Coronary artery (tissue), 2 donors: ENCODE measurements at regions not wholly inside any gene's neighbourhood (a gene's known extent, or its start where the extent isn't known, plus 50 kb on each side); places are given as distances from the start of the nearest gene placed in this dataset.

Experiments
- DNase-seq: peaks from one replicate; pipeline ENCODE4 v3.0.0-alpha.2; 2017; ENCODE audit warnings: low spot score
- H3K27ac ChIP-seq, 2 donors: fragments of 200-600 bp; sonication (generic); one replicate each; pipeline ENCODE4 v1.5.1; 2016 to 2019
- H3K4me3 ChIP-seq: fragments of 200-600 bp; sonication (generic); 2 replicates; pipeline ENCODE4 v1.5.1; 2016; ENCODE audit warnings: mild to moderate bottlenecking, moderate library complexity
- TF ChIP-seq, protein P1 (sequence below): fragments of 200-600 bp; sonication (generic); IDR thresholded peaks from one replicate; pipeline ENCODE4 v1.5.1; 2019; ENCODE audit warnings: antibody characterized with exemption

GRCh38 chr5:147966326-147966725, 60.0 kb upstream of the C5orf46 start:
- DNase-seq, result no peak
- Histone ChIP-seq H3K4me3 (no peak overlapping the region), H3K27ac (no peak overlapping the region)
- TF ChIP-seq, protein P1, sequence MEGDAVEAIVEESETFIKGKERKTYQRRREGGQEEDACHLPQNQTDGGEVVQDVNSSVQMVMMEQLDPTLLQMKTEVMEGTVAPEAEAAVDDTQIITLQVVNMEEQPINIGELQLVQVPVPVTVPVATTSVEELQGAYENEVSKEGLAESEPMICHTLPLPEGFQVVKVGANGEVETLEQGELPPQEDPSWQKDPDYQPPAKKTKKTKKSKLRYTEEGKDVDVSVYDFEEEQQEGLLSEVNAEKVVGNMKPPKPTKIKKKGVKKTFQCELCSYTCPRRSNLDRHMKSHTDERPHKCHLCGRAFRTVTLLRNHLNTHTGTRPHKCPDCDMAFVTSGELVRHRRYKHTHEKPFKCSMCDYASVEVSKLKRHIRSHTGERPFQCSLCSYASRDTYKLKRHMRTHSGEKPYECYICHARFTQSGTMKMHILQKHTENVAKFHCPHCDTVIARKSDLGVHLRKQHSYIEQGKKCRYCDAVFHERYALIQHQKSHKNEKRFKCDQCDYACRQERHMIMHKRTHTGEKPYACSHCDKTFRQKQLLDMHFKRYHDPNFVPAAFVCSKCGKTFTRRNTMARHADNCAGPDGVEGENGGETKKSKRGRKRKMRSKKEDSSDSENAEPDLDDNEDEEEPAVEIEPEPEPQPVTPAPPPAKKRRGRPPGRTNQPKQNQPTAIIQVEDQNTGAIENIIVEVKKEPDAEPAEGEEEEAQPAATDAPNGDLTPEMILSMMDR, result no peak

- Histone ChIP-seq H3K4me3 (no peak overlapping the region), H3K27ac (no peak overlapping the region)
- no peak for DNase-seq
- TF ChIP-seq, protein P1, result no peak
Measured at GRCh38 chr5:147965715-147966114, 59.4 kb upstream of the C5orf46 start.

- H3K4me3 ChIP-seq, result no peak overlapping the region
- TF ChIP-seq, protein P1, result no peak
- no peak for DNase-seq
- peak overlapping the region in 1 of 2 donors; percentile 1 for H3K27ac ChIP-seq
Measured at GRCh38 chr5:147963948-147964693, 57.8 kb upstream of the C5orf46 start.

- DNase-seq, result no peak
- Histone ChIP-seq H3K27ac (peak overlapping the region in 1 of 2 donors; percentile 1), H3K4me3 (no peak overlapping the region)
- TF ChIP-seq, protein P1, result no peak
Measured at GRCh38 chr5:147963436-147963835, 57.1 kb upstream of the C5orf46 start.

DNA sequence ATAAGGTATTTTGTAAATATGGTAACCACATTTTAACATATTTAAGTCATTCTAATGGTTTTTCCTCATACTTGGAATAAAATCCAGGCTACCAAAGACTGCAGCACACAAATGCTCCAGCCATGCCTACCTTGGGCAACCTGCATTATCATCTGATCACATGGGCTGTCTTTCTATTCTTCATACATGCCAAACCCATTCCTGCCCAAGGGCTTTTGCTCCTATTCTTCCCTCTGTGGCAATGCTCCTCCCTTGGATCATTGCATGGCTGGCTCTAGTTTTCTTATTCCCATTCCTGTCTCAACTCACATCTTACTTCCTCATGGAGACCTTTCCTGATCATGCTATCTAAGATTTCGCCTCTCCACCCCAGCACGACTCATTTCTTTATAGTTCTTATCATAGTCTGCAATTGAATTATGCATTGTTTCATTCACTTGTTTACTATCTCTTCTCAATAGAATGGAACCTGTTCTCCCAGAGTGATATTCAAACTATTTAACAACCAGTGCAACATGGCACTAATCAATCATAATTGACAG, 54.9 kb upstream of the C5orf46 start:
- no peak for DNase-seq
- no peak overlapping the region for H3K27ac ChIP-seq
- TF ChIP-seq, protein P1, result no peak

DNA sequence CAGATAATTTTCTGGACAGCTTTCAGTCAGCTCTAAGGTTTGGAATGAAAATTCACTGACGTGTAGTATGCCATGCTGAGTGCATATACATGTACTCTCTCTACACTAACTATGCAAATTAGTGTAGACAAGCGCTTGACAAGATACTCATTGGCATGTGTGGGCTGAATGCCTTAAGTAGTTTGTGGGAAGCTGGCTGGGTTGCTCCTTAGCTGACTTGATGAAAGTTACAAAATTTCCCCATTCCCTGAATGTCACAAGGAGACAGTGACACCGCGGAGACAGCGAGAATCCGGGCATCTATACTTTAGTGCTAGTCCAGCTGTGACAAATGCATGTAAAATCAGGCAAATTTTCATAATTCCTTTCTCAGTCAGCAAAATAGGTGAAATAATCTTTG, 51.6 kb upstream of the C5orf46 start:
- DNase-seq, result no peak
- no peak overlapping the region for H3K4me3 ChIP-seq
- no peak overlapping the region for H3K27ac ChIP-seq
- TF ChIP-seq, protein P1, result no peak

More for the DNA sequence above, 54.9 kb upstream of the C5orf46 start:
- H3K4me3 ChIP-seq, result no peak overlapping the region

- TF ChIP-seq, protein P1, result no peak
- H3K27ac ChIP-seq, result no peak overlapping the region
- no peak overlapping the region for H3K4me3 ChIP-seq
- no peak for DNase-seq
Measured at GRCh38 chr5:147956842-147957223, 50.5 kb upstream of the C5orf46 start.
